K562 (cell line): ENCODE measurements at regions not wholly inside any gene's neighbourhood (a gene's known extent, or its start where the extent isn't known, plus 50 kb on each side); places are given as distances from the start of the nearest gene placed in this dataset.

Experiments
- ATAC-seq: fragments of 200-7000 bp; cut with Tn5 transposase; 3 replicates; pipeline ENCODE4 v1.9.1; 2020; ENCODE audit warnings: moderate library complexity
- BruUV-seq: library from RNA; stranded (reverse); fragments of 400-500 nt; replicated peaks from 2 replicates; lab custom pipeline; 2021; lab: Mats Ljungman, UMichigan
- CTCF ChIA-PET: fragments of 300-600 bp; formaldehyde crosslinking; extraction: SDS; loops from one replicate; lab custom pipeline; 2021; ENCODE audit warnings: low intra/inter-chr PET ratio; lab: Yijun Ruan, JAX
- POLR2A ChIA-PET: fragments of 300-600, 350-650 bp; sonication (Branson Sonifier 250); formaldehyde crosslinking; extraction: SDS; loops from one replicate; lab custom pipeline; 2021; ENCODE audit warnings: antibody characterized with exemption, inconsistent platforms; lab: Yijun Ruan, JAX
- DNase-seq, 4 experiments: peaks; one replicate each; pipeline versions ENCODE4 v3.0.0 to v3.0.0-alpha.2; 2011 to 2018; ENCODE audit warnings: low spot score in 3 of 4, mixed read lengths in 3 of 4; ENCODE audit errors: extremely low read depth in 1 of 4
- FAIRE-seq: peaks from 2 replicates; lab custom pipeline; 2011; peaks lifted over from hg19 to GRCh38; lab: Jason Lieb, UNC
- H2AFZ ChIP-seq: 2 replicates; pipeline ENCODE4 v1.6.0; 2011; ENCODE audit warnings: low read depth, low read length, control low read depth, inconsistent platforms
- H3K27ac ChIP-seq: fragments of 200-600 bp; 3 replicates; pipeline ENCODE4 v1.8.0; 2011; ENCODE audit warnings: low read depth, mild to moderate bottlenecking, control low read depth, inconsistent platforms, low read length, moderate library complexity, mixed read lengths; ENCODE audit errors: extremely low read depth
- H3K27me3 ChIP-seq, 2 experiments: fragments of 300-600 bp in 1 of 2; 2 replicates in 1 of 2; 3 replicates in 1 of 2; pipeline versions ENCODE4 v1.6.0 to v1.8.0; 2011; ENCODE audit warnings: inconsistent platforms in 2 of 2, low read length in 2 of 2, mild to moderate bottlenecking in 1 of 2, mixed read lengths in 1 of 2, moderate library complexity in 1 of 2; ENCODE audit not compliant: control insufficient read depth in 2 of 2, insufficient read depth in 2 of 2
- H3K36me3 ChIP-seq: fragments of 300-600 bp; 3 replicates; pipeline ENCODE4 v1.8.0; 2011; ENCODE audit warnings: mild to moderate bottlenecking, low read length, inconsistent platforms; ENCODE audit not compliant: control insufficient read depth, insufficient read depth
- H3K4me1 ChIP-seq, 2 experiments: fragments of 200-600 bp in 1 of 2; replicated peaks in 1 of 2; 2 replicates in 1 of 2; 3 replicates in 1 of 2; pipeline versions ENCODE4 v1.5.1 to v1.8.0; 2011; ENCODE audit warnings: inconsistent platforms in 2 of 2, low read length in 2 of 2, mild to moderate bottlenecking in 1 of 2, mixed read lengths in 1 of 2, moderate library complexity in 1 of 2; ENCODE audit not compliant: control insufficient read depth in 2 of 2, insufficient read depth in 2 of 2
- H3K4me2 ChIP-seq: 2 replicates; pipeline ENCODE4 v1.6.1; 2011; ENCODE audit warnings: low read length, control low read depth, inconsistent platforms, mixed read lengths; ENCODE audit not compliant: insufficient read depth
- H3K4me3 ChIP-seq: fragments of 200-600 bp; sonication (generic), shearing (Covaris generic); 2 replicates; pipeline ENCODE4 v1.5.1; 2016; ENCODE audit warnings: control low read depth, inconsistent platforms
- H3K79me2 ChIP-seq: fragments of 200-600 bp; 3 replicates; pipeline ENCODE4 v1.8.0; 2011; ENCODE audit warnings: low read length, inconsistent platforms; ENCODE audit not compliant: control insufficient read depth, insufficient read depth
- H3K9ac ChIP-seq, 2 experiments: 2 replicates each; pipeline versions ENCODE4 v1.6.0 to v1.6.1; 2011; ENCODE audit warnings: low read depth in 2 of 2, low read length in 2 of 2, control low read depth in 1 of 2, inconsistent platforms in 1 of 2, mild to moderate bottlenecking in 1 of 2, mixed read lengths in 1 of 2; ENCODE audit not compliant: insufficient read depth in 1 of 2
- H3K9me1 ChIP-seq: one replicate; pipeline ENCODE4 v1.6.0; 2011; ENCODE audit warnings: inconsistent platforms, mild to moderate bottlenecking, low read length, moderate library complexity; ENCODE audit not compliant: control insufficient read depth, insufficient read depth
- H3K9me3 ChIP-seq: replicated peaks from 2 replicates; pipeline ENCODE4 v1.5.1; 2011; ENCODE audit warnings: low read depth, low read length, inconsistent platforms; ENCODE audit not compliant: control insufficient read depth, insufficient read depth
- H4K20me1 ChIP-seq: replicated peaks from 2 replicates; pipeline ENCODE4 v1.6.1; 2011; ENCODE audit warnings: low read length, inconsistent platforms, mixed read lengths; ENCODE audit not compliant: control insufficient read depth, insufficient read depth
- HMGXB4 ChIP-seq: sonication (generic); formaldehyde crosslinking; IDR thresholded peaks from 2 replicates; pipeline ENCODE4 v1.8.1; 2023; ENCODE audit warnings: mild to moderate bottlenecking, missing genetic modification reagents
- KLF13 ChIP-seq: fragments of 450-650 bp; IDR thresholded peaks from 2 replicates; pipeline ENCODE4 v1.6.1; 2016; ENCODE audit warnings: missing genetic modification characterization, low read depth, mild to moderate bottlenecking, missing compliant biosample characterization, moderate library complexity, borderline replicate concordance
- KLF6 ChIP-seq: fragments of 250-450 bp; sonication (Bioruptor Pico); IDR thresholded peaks from 2 replicates; pipeline ENCODE4 v1.4.0; 2020; ENCODE audit warnings: mild to moderate bottlenecking, moderate library complexity, borderline replicate concordance
- MIER1 ChIP-seq: fragments of 450-650 bp; IDR thresholded peaks from 2 replicates; pipeline ENCODE4 v1.6.1; 2016; ENCODE audit warnings: antibody characterized with exemption, mild to moderate bottlenecking, low read depth
- NFATC3 ChIP-seq: fragments of 450-650 bp; IDR thresholded peaks from 2 replicates; pipeline ENCODE4 v1.6.1; 2017; ENCODE audit warnings: mild to moderate bottlenecking
- RBM17 ChIP-seq: fragments of 200-400 bp; formaldehyde crosslinking; IDR thresholded peaks from 2 replicates; pipeline ENCODE4 v1.6.1; 2017; ENCODE audit warnings: low read depth, mild to moderate bottlenecking, low read length, borderline replicate concordance
- SRSF1 ChIP-seq: fragments of 200-400 bp; formaldehyde crosslinking; IDR thresholded peaks from 2 replicates; pipeline ENCODE4 v1.6.1; 2017; ENCODE audit warnings: mild to moderate bottlenecking, low read depth, low read length, moderate library complexity
- SRSF9 ChIP-seq: fragments of 200-400 bp; formaldehyde crosslinking; IDR thresholded peaks from 2 replicates; pipeline ENCODE4 v1.6.1; 2017; ENCODE audit warnings: low read depth, low read length, borderline replicate concordance
- TAL1 ChIP-seq: fragments of 450-650 bp; IDR thresholded peaks from 2 replicates; pipeline ENCODE4 v1.6.1; 2016; ENCODE audit warnings: mild to moderate bottlenecking
- ZBTB33 ChIP-seq: sonication (generic); formaldehyde crosslinking; IDR thresholded peaks from 2 replicates; pipeline ENCODE4 v1.8.1; 2023; ENCODE audit warnings: mild to moderate bottlenecking, missing genetic modification reagents
- ZNF408 ChIP-seq: fragments of 250-450 bp; sonication (Bioruptor Pico); IDR thresholded peaks from 2 replicates; pipeline ENCODE4 v1.4.0; 2020; ENCODE audit warnings: low read depth, mild to moderate bottlenecking, moderate library complexity
- ZNF583 ChIP-seq: fragments of 250-450 bp; sonication (Bioruptor Pico); IDR thresholded peaks from 2 replicates; pipeline ENCODE4 v1.4.0; 2020
- WGBS: fragments of 100-300 bp; shearing (Covaris generic); methylation state at CpG from one replicate; pipeline ENCODE4 v1.1.6; 2016; ENCODE audit warnings: low coverage, mixed read lengths; ENCODE audit not compliant: insufficient coverage; ENCODE audit errors: missing lambda C conversion rate; 5-methylcytosine and 5-hydroxymethylcytosine counted together
- in situ Hi-C: fragments of 300-500 bp; cut with MboI; formaldehyde crosslinking; loops from 4 replicates; pipeline ENCODE4 v1.15.0; 2018; ENCODE audit warnings: inconsistent platforms, mixed read lengths
- intact Hi-C: fragments of 100-400 bp; cut with micrococcal nuclease; formaldehyde crosslinking; loops from 2 replicates; pipeline ENCODE4 v1.14.2; 2022

GRCh38 chr18:7454429-7454828 lies 112.7 kb upstream of the PTPRM start (continued):
- TF ChIP-seq HMGXB4 (CRISPR knock-in tag) (no peak), ZNF583 (CRISPR knock-in tag) (no peak), ZNF408 (CRISPR knock-in tag) (no peak), MIER1 (no peak)

- H3K4me3 ChIP-seq, result no peak overlapping the region
- peaks cover 8% of the 10 kb centered on the region; the same call in 1 of the 2 replicates for H4K20me1 ChIP-seq
- no peak overlapping the region for H2AFZ ChIP-seq
- no peak for ATAC-seq
- ChIA-PET POLR2A (no interaction called here), CTCF (no interaction called here)
- no peaks in the 10 kb centered on the region for H3K36me3 ChIP-seq
- H3K27me3 ChIP-seq, result peaks cover 11 to 26% of the 10 kb centered on the region in 2 experiments
- H3K27ac ChIP-seq, result no peak overlapping the region
- FAIRE-seq, result no peak
- no peak for DNase-seq
- WGBS, result 0% methylated on average over 8 of the region's 8 CpGs
- intact Hi-C loops, result no loop called here
- H3K79me2 ChIP-seq, result no peaks in the 10 kb centered on the region
- H3K9me1 ChIP-seq, result no peaks in the 10 kb centered on the region
- no peaks in the 10 kb centered on the region for H3K4me1 ChIP-seq
- no TSS peak for BruUV-seq
- no peak overlapping the region for H3K9ac ChIP-seq
- H3K4me2 ChIP-seq, result no peak overlapping the region
- in situ Hi-C loops, result no loop called here
- TF ChIP-seq ZBTB33, result no peak
- no peak for TF ChIP-seq SRSF9
- no peak for TF ChIP-seq RBM17
- TF ChIP-seq KLF13 (tag), result no peak
- TF ChIP-seq KLF6 (CRISPR knock-in tag), result no peak
- no peak for TF ChIP-seq SRSF1
- no peak for TF ChIP-seq NFATC3
- no peak for TF ChIP-seq TAL1
- TF ChIP-seq, all 486 proteins: peak for 0
- no peaks in the 10 kb centered on the region for H3K9me3 ChIP-seq
Observed at GRCh38 chr18:7456376-7456775, 110.7 kb upstream of the PTPRM start.
